GM23338 (cell line): ENCODE measurements at regions not wholly inside any gene's neighbourhood (a gene's known extent, or its start where the extent isn't known, plus 50 kb on each side); places are given as distances from the start of the nearest gene placed in this dataset.

Experiments used
- ATAC-seq: fragments of 200-7000 bp; cut with Tn5 transposase; 3 replicates; pipeline ENCODE4 v1.9.1; 2020
- DNase-seq: peaks from one replicate; pipeline ENCODE4 v3.0.0-alpha.2; 2015; ENCODE audit warnings: low spot score
- H2AFZ ChIP-seq: fragments of 200-600 bp; sonication (generic); 2 replicates; pipeline ENCODE4 v1.8.0; 2016; ENCODE audit warnings: antibody characterized with exemption, mild to moderate bottlenecking, moderate library complexity
- H3F3A ChIP-seq: fragments of 200-600 bp; sonication (generic); replicated peaks from 2 replicates; pipeline ENCODE4 v1.8.0; 2017; ENCODE audit warnings: antibody characterized with exemption, mixed run types, low read depth
- H3K27ac ChIP-seq: fragments of 200-600 bp; sonication (generic); 2 replicates; pipeline ENCODE4 v1.6.1; 2016; ENCODE audit warnings: low read depth
- H3K27me3 ChIP-seq: fragments of 200-600 bp; sonication (generic); 2 replicates; pipeline ENCODE4 v1.8.0; 2016; ENCODE audit warnings: mild to moderate bottlenecking, mixed run types, moderate library complexity; ENCODE audit not compliant: insufficient read depth
- H3K36me3 ChIP-seq: fragments of 200-600 bp; sonication (generic); 2 replicates; pipeline ENCODE4 v1.8.0; 2016; ENCODE audit warnings: mild to moderate bottlenecking; ENCODE audit not compliant: insufficient read depth
- H3K4me1 ChIP-seq: fragments of 200-600 bp; sonication (generic); 2 replicates; pipeline ENCODE4 v1.8.0; 2016; ENCODE audit warnings: mild to moderate bottlenecking, moderate library complexity; ENCODE audit not compliant: insufficient read depth
- H3K4me2 ChIP-seq: fragments of 200-600 bp; sonication (generic); 2 replicates; pipeline ENCODE4 v1.7.1; 2017; ENCODE audit warnings: mixed run types
- H3K4me3 ChIP-seq: fragments of 200-600 bp; sonication (generic); 2 replicates; pipeline ENCODE4 v1.6.1; 2016; ENCODE audit warnings: mixed run types
- H3K79me2 ChIP-seq: fragments of 200-600 bp; sonication (generic); replicated peaks from 2 replicates; pipeline ENCODE4 v1.8.0; 2017; ENCODE audit warnings: mild to moderate bottlenecking; ENCODE audit not compliant: insufficient read depth
- H3K9me2 ChIP-seq: fragments of 200-600 bp; sonication (generic); 2 replicates; pipeline ENCODE4 v1.8.0; 2017; ENCODE audit not compliant: insufficient read depth
- H4K20me1 ChIP-seq: fragments of 200-600 bp; sonication (generic); replicated peaks from 2 replicates; pipeline ENCODE4 v1.8.0; 2017; ENCODE audit warnings: mild to moderate bottlenecking; ENCODE audit not compliant: insufficient read depth
- H3K27ac Mint-ChIP-seq: 2 replicates; pipeline ENCODE4 v1.8.0; 2020; ENCODE audit warnings: inconsistent platforms, mild to moderate bottlenecking, moderate library complexity, mixed read lengths
- H3K27me3 Mint-ChIP-seq: 3 replicates; pipeline ENCODE4 v1.8.0; 2022; ENCODE audit warnings: low read depth, mild to moderate bottlenecking, moderate library complexity, mixed read lengths, inconsistent platforms; ENCODE audit not compliant: insufficient read depth, poor library complexity
- H3K36me3 Mint-ChIP-seq: 3 replicates; pipeline ENCODE4 v1.8.0; 2021; ENCODE audit warnings: low read depth, mild to moderate bottlenecking, inconsistent platforms, moderate library complexity, mixed read lengths
- H3K4me1 Mint-ChIP-seq: 3 replicates; pipeline ENCODE4 v1.8.0; 2020; ENCODE audit warnings: mild to moderate bottlenecking, inconsistent platforms, mixed read lengths
- H3K4me3 Mint-ChIP-seq: 3 replicates; pipeline ENCODE4 v1.8.0; 2021; ENCODE audit warnings: moderate library complexity, mild to moderate bottlenecking, inconsistent platforms, mixed read lengths
- H3K9me3 Mint-ChIP-seq: 3 replicates; pipeline ENCODE4 v1.8.0; 2020; ENCODE audit warnings: moderate library complexity, mild to moderate bottlenecking, inconsistent platforms, mixed read lengths
- CREB1 ChIP-seq: fragments of 250-450 bp; sonication (Bioruptor Pico); IDR thresholded peaks from 2 replicates; pipeline ENCODE4 v1.5.0; 2020; ENCODE audit warnings: low read depth, mild to moderate bottlenecking, moderate library complexity
- EZH2 ChIP-seq: fragments of 200-600 bp; sonication (generic); IDR thresholded peaks from one replicate; pipeline ENCODE4 v1.8.0; 2017; ENCODE audit warnings: antibody characterized with exemption, mild to moderate bottlenecking, low read depth; ENCODE audit not compliant: unreplicated experiment
- EZH2phosphoT487 ChIP-seq: fragments of 200-600 bp; sonication (generic); IDR thresholded peaks from one replicate; pipeline ENCODE4 v1.8.1; 2018; ENCODE audit warnings: antibody characterized with exemption; ENCODE audit not compliant: unreplicated experiment
- JUNB ChIP-seq: IDR thresholded peaks from one replicate; pipeline ENCODE4 v1.6.1; 2016; ENCODE audit warnings: antibody characterized with exemption; ENCODE audit not compliant: unreplicated experiment
- NANOG ChIP-seq: IDR thresholded peaks from 2 replicates; pipeline ENCODE4 v1.6.1; 2016; ENCODE audit warnings: antibody characterized with exemption, borderline replicate concordance
- POLR2AphosphoS5 ChIP-seq: IDR thresholded peaks from 2 replicates; pipeline ENCODE4 v1.6.1; 2016; ENCODE audit warnings: antibody characterized with exemption, low read depth
- STAT1 ChIP-seq: IDR thresholded peaks from one replicate; pipeline ENCODE4 v1.6.1; 2016; ENCODE audit warnings: antibody characterized with exemption; ENCODE audit not compliant: unreplicated experiment
- ZNF114 ChIP-seq: fragments of 250-450 bp; sonication (Bioruptor Pico); IDR thresholded peaks from 2 replicates; pipeline ENCODE4 v1.5.0; 2020; ENCODE audit warnings: mild to moderate bottlenecking, moderate library complexity
- TF ChIP-seq, protein P1 (sequence below), 2 experiments: fragments of 200-600 bp in 1 of 2; sonication (generic) in 1 of 2; conservative IDR thresholded peaks; 2 replicates each; pipeline versions ENCODE4 v1.5.1 to v1.6.1; 2016 to 2017; ENCODE audit warnings: antibody characterized with exemption in 2 of 2, low read depth in 2 of 2, mild to moderate bottlenecking in 2 of 2, moderate library complexity in 1 of 2
- TF ChIP-seq, protein P2 (sequence below): IDR thresholded peaks from one replicate; pipeline ENCODE4 v1.6.1; 2018; ENCODE audit warnings: antibody characterized with exemption; ENCODE audit not compliant: unreplicated experiment
- TF ChIP-seq, protein P3 (sequence below): IDR thresholded peaks from 2 replicates; pipeline ENCODE4 v1.6.1; 2016; ENCODE audit warnings: antibody characterized with exemption

DNA sequence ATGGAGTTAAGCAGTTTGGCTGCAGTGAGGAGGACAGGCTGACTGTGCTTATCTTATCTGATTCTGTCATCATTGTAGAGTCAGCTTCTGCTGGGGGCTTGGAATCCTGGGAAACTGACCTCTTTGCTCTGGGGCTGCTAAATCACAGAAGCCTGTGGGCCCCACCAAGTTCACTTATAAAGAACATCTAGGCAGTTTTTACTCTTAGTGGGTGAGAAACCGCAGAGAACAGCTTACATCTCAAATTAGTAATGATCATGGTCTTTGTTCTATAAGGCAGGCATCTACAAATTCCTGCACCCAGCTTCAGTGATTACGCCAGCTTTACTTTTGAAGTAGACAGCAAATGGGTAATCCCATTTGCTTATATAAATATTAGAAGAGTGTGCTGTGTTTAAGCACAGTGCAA lies 75.7 kb downstream of the ZC3H11B start:
- H3K4me3 ChIP-seq, result no peak overlapping the region
- Mint-ChIP-seq H3K4me3 (no peak overlapping the region), H3K36me3 (no peaks in the 10 kb centered on the region), H3K4me1 (peaks cover 10% of the 10 kb centered on the region; the same call in 2 of the 3 replicates), H3K27ac (no peak overlapping the region), H3K9me3 (no peaks in the 10 kb centered on the region), H3K27me3 (no peaks in the 10 kb centered on the region)
- no peaks in the 10 kb centered on the region for H3K27me3 ChIP-seq
- no peaks in the 10 kb centered on the region for H4K20me1 ChIP-seq
- H3K9me2 ChIP-seq, result peaks cover 1% of the 10 kb centered on the region; the same call in 1 of the 2 replicates
- no peaks in the 10 kb centered on the region for H3F3A ChIP-seq
- ATAC-seq (no peak), DNase-seq (no peak)
- H3K27ac ChIP-seq, result no peak overlapping the region
- H2AFZ ChIP-seq, result no peak overlapping the region
- H3K4me1 ChIP-seq, result peaks cover 18% of the 10 kb centered on the region
- H3K79me2 ChIP-seq, result no peaks in the 10 kb centered on the region
- no peak overlapping the region for H3K4me2 ChIP-seq
- H3K36me3 ChIP-seq, result no peaks in the 10 kb centered on the region
- TF ChIP-seq, protein P1, sequence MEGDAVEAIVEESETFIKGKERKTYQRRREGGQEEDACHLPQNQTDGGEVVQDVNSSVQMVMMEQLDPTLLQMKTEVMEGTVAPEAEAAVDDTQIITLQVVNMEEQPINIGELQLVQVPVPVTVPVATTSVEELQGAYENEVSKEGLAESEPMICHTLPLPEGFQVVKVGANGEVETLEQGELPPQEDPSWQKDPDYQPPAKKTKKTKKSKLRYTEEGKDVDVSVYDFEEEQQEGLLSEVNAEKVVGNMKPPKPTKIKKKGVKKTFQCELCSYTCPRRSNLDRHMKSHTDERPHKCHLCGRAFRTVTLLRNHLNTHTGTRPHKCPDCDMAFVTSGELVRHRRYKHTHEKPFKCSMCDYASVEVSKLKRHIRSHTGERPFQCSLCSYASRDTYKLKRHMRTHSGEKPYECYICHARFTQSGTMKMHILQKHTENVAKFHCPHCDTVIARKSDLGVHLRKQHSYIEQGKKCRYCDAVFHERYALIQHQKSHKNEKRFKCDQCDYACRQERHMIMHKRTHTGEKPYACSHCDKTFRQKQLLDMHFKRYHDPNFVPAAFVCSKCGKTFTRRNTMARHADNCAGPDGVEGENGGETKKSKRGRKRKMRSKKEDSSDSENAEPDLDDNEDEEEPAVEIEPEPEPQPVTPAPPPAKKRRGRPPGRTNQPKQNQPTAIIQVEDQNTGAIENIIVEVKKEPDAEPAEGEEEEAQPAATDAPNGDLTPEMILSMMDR (conservative IDR thresholded peaks at IDR 0.05; ENCODE audit: low read depth in 2 of 2), result no peak
- TF ChIP-seq EZH2, result no peak
- no peak for TF ChIP-seq NANOG
- TF ChIP-seq EZH2phosphoT487, result no peak
- no peak for TF ChIP-seq JUNB
- no peak for TF ChIP-seq ZNF114 (CRISPR knock-in tag)
- TF ChIP-seq, protein P2, sequence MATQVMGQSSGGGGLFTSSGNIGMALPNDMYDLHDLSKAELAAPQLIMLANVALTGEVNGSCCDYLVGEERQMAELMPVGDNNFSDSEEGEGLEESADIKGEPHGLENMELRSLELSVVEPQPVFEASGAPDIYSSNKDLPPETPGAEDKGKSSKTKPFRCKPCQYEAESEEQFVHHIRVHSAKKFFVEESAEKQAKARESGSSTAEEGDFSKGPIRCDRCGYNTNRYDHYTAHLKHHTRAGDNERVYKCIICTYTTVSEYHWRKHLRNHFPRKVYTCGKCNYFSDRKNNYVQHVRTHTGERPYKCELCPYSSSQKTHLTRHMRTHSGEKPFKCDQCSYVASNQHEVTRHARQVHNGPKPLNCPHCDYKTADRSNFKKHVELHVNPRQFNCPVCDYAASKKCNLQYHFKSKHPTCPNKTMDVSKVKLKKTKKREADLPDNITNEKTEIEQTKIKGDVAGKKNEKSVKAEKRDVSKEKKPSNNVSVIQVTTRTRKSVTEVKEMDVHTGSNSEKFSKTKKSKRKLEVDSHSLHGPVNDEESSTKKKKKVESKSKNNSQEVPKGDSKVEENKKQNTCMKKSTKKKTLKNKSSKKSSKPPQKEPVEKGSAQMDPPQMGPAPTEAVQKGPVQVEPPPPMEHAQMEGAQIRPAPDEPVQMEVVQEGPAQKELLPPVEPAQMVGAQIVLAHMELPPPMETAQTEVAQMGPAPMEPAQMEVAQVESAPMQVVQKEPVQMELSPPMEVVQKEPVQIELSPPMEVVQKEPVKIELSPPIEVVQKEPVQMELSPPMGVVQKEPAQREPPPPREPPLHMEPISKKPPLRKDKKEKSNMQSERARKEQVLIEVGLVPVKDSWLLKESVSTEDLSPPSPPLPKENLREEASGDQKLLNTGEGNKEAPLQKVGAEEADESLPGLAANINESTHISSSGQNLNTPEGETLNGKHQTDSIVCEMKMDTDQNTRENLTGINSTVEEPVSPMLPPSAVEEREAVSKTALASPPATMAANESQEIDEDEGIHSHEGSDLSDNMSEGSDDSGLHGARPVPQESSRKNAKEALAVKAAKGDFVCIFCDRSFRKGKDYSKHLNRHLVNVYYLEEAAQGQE, result no peak
- no peak for TF ChIP-seq STAT1
- TF ChIP-seq, protein P3, sequence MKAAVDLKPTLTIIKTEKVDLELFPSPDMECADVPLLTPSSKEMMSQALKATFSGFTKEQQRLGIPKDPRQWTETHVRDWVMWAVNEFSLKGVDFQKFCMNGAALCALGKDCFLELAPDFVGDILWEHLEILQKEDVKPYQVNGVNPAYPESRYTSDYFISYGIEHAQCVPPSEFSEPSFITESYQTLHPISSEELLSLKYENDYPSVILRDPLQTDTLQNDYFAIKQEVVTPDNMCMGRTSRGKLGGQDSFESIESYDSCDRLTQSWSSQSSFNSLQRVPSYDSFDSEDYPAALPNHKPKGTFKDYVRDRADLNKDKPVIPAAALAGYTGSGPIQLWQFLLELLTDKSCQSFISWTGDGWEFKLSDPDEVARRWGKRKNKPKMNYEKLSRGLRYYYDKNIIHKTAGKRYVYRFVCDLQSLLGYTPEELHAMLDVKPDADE, result no peak
- no peak for TF ChIP-seq CREB1 (CRISPR knock-in tag)
- TF ChIP-seq POLR2AphosphoS5, result no peak
